ENCODE measurements at regions not wholly inside any gene's neighbourhood (a gene's known extent, or its start where the extent isn't known, plus 50 kb on each side); places are given as distances from the start of the nearest gene placed in this dataset.

DNA sequence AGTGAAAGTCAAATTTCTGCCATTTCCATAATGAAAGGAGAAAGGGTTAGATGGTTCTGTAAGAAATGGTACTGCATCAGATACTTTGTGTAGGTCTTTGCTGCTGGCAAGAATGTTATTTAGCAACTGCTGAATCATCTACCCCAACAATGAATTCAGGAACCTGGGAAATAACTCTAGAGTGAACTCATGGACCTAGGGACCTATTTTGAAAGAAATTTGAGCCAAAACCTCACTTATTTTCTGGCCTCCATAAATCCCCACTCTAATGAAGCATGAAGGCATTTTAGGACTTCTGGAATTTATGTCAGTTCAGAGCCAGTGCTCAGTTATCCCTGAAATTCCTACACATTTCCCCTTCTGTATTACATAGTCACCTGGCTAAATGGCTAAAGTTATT is 50.9 kb upstream of the CPNE8 start:
- TF ChIP-seq, protein P1, sequence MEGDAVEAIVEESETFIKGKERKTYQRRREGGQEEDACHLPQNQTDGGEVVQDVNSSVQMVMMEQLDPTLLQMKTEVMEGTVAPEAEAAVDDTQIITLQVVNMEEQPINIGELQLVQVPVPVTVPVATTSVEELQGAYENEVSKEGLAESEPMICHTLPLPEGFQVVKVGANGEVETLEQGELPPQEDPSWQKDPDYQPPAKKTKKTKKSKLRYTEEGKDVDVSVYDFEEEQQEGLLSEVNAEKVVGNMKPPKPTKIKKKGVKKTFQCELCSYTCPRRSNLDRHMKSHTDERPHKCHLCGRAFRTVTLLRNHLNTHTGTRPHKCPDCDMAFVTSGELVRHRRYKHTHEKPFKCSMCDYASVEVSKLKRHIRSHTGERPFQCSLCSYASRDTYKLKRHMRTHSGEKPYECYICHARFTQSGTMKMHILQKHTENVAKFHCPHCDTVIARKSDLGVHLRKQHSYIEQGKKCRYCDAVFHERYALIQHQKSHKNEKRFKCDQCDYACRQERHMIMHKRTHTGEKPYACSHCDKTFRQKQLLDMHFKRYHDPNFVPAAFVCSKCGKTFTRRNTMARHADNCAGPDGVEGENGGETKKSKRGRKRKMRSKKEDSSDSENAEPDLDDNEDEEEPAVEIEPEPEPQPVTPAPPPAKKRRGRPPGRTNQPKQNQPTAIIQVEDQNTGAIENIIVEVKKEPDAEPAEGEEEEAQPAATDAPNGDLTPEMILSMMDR (IDR thresholded peaks at IDR 0.05): no peak
- TF ChIP-seq POLR2A (IDR thresholded peaks at IDR 0.05) (no peak), POLR2AphosphoS5 (IDR thresholded peaks at IDR 0.05) (no peak)

All from transverse colon (tissue), 4 donors.